Peyer's patch (tissue), 4 donors: ENCODE measurements at regions not wholly inside any gene's neighbourhood (a gene's known extent, or its start where the extent isn't known, plus 50 kb on each side); places are given as distances from the start of the nearest gene placed in this dataset.

Source experiments
- POLR2A ChIP-seq, 2 donors: fragments of 450-650 bp; IDR thresholded peaks; one replicate each; pipeline ENCODE4 v1.5.1; 2017; ENCODE audit warnings: antibody characterized with exemption in 2 of 2, mild to moderate bottlenecking in 2 of 2, moderate library complexity in 2 of 2
- TF ChIP-seq, protein P1 (sequence below), 6 experiments: fragments of 450-650 bp in 4 of 6; fragments of 200-600 bp in 2 of 6; sonication (generic) in 1 of 6; IDR thresholded peaks; one replicate each; pipeline ENCODE4 v1.5.1; 2017 to 2019; ENCODE audit warnings: antibody characterized with exemption in 6 of 6, mild to moderate bottlenecking in 3 of 6, moderate library complexity in 1 of 6

DNA sequence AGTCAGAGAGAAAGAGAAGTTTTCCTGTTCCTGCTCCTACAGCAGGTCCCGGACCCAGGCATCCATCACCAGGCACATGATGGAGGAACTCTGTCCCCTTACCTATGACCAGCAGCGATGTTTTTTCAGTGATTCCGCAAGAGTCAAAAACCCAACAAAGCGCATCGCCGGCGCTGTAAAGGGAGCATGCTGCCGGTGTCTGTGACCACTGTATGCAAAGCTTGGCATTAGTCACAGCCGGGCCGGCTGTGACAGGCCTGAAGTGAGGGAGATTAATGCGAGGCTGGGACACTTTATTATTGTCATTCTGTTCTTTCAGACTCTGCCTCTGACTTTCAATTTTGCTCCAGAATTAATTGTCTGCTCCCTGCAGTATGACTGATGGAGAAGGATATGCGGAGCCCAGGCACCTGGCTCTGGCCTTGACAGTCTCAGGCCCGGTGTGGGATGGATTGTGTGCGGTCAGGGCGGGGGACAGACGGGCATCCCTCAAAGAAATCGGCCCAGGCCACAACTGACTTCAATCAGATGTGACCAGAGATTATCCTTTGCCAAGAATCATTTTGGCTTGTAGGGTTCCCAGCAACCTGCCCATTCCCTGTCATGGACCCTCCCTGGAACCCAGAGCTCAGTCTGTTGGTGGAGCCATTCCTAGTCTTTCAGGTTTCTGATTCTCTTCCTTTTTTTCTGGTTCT is 462.0 kb upstream of the ZNF507 start:
- TF ChIP-seq, protein P1, sequence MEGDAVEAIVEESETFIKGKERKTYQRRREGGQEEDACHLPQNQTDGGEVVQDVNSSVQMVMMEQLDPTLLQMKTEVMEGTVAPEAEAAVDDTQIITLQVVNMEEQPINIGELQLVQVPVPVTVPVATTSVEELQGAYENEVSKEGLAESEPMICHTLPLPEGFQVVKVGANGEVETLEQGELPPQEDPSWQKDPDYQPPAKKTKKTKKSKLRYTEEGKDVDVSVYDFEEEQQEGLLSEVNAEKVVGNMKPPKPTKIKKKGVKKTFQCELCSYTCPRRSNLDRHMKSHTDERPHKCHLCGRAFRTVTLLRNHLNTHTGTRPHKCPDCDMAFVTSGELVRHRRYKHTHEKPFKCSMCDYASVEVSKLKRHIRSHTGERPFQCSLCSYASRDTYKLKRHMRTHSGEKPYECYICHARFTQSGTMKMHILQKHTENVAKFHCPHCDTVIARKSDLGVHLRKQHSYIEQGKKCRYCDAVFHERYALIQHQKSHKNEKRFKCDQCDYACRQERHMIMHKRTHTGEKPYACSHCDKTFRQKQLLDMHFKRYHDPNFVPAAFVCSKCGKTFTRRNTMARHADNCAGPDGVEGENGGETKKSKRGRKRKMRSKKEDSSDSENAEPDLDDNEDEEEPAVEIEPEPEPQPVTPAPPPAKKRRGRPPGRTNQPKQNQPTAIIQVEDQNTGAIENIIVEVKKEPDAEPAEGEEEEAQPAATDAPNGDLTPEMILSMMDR (IDR thresholded peaks at IDR 0.05) = no peak
- no peak for TF ChIP-seq POLR2A (IDR thresholded peaks at IDR 0.05)
